IMR-90 (cell line): ENCODE measurements at regions not wholly inside any gene's neighbourhood (a gene's known extent, or its start where the extent isn't known, plus 50 kb on each side); places are given as distances from the start of the nearest gene placed in this dataset.

Source experiments
- ATAC-seq: fragments of 200-7000 bp; cut with Tn5 transposase; 2 replicates; pipeline ENCODE4 v1.9.1; 2020; ENCODE audit warnings: low read depth, mild to moderate bottlenecking, moderate library complexity
- BruUV-seq: library from RNA; stranded (reverse); fragments of 400-500 nt; replicated peaks from 2 replicates; lab custom pipeline; 2021; lab: Mats Ljungman, UMichigan
- CTCF ChIA-PET: fragments of 300-600 bp; formaldehyde crosslinking; extraction: SDS; loops from one replicate; lab custom pipeline; 2021; ENCODE audit warnings: antibody characterized with exemption; lab: Yijun Ruan, JAX
- POLR2A ChIA-PET: fragments of 300-600 bp; sonication (Branson Sonifier 250); formaldehyde crosslinking; loops from one replicate; lab custom pipeline; 2022; ENCODE audit warnings: antibody characterized with exemption; ENCODE audit not compliant: unreplicated experiment; lab: Charles Lee
- DNase-seq: peaks from one replicate; pipeline ENCODE4 v3.0.0; 2013
- H2AFZ ChIP-seq: replicated peaks from 2 replicates; pipeline ENCODE3; 2013; ENCODE audit warnings: low read length, mild to moderate bottlenecking; ENCODE audit not compliant: poor library complexity
- H2AK5ac ChIP-seq: 2 replicates; pipeline ENCODE4 v1.6.1; 2013; ENCODE audit warnings: low read depth, low read length, inconsistent platforms
- H2AK9ac ChIP-seq: replicated peaks from 2 replicates; pipeline ENCODE3; 2013; ENCODE audit warnings: mild to moderate bottlenecking, low read depth, low read length, moderate library complexity; ENCODE audit not compliant: poor library complexity
- H2BK120ac ChIP-seq: 2 replicates; pipeline ENCODE4 v1.6.1; 2013; ENCODE audit warnings: low read depth, low read length, inconsistent platforms
- H2BK15ac ChIP-seq: 3 replicates; pipeline ENCODE4 v1.6.1; 2013; ENCODE audit warnings: low read depth, low read length, inconsistent platforms
- H2BK20ac ChIP-seq: 2 replicates; pipeline ENCODE4 v1.6.1; 2013; ENCODE audit warnings: low read depth, mild to moderate bottlenecking, inconsistent platforms, low read length, moderate library complexity
- H2BK5ac ChIP-seq: 2 replicates; pipeline ENCODE4 v1.6.1; 2013; ENCODE audit warnings: mild to moderate bottlenecking, low read depth, low read length, inconsistent platforms; ENCODE audit not compliant: poor library complexity, severe bottlenecking
- H3K14ac ChIP-seq: replicated peaks from 2 replicates; pipeline ENCODE4 v1.6.1; 2013; ENCODE audit warnings: low read depth, low read length, inconsistent platforms
- H3K18ac ChIP-seq: 2 replicates; pipeline ENCODE4 v1.6.1; 2013; ENCODE audit warnings: low read depth, low read length, control low read depth
- H3K23ac ChIP-seq: 2 replicates; pipeline ENCODE4 v1.6.1; 2013; ENCODE audit warnings: low read depth, low read length, inconsistent platforms
- H3K27ac ChIP-seq: 2 replicates; pipeline ENCODE4 v1.5.1; 2013; ENCODE audit warnings: mild to moderate bottlenecking, control low read depth, low read length; ENCODE audit not compliant: insufficient read depth
- H3K27me3 ChIP-seq: 2 replicates; pipeline ENCODE4 v1.6.1; 2013; ENCODE audit warnings: low read length; ENCODE audit not compliant: control insufficient read depth, insufficient read depth
- H3K36me3 ChIP-seq: 2 replicates; pipeline ENCODE4 v1.6.1; 2013; ENCODE audit warnings: low read length, mixed read lengths; ENCODE audit not compliant: control insufficient read depth, insufficient read depth
- H3K4ac ChIP-seq: 2 replicates; pipeline ENCODE4 v1.6.1; 2013; ENCODE audit warnings: low read depth, low read length, inconsistent platforms
- H3K4me1 ChIP-seq: 2 replicates; pipeline ENCODE4 v1.6.1; 2013; ENCODE audit warnings: low read length, mixed read lengths; ENCODE audit not compliant: control insufficient read depth, insufficient read depth
- H3K4me2 ChIP-seq: 2 replicates; pipeline ENCODE4 v1.6.1; 2013; ENCODE audit warnings: low read depth, mild to moderate bottlenecking, control low read depth, low read length, moderate library complexity
- H3K4me3 ChIP-seq: 2 replicates; pipeline ENCODE4 v1.5.1; 2013; ENCODE audit warnings: low read depth, mild to moderate bottlenecking, control low read depth, low read length, moderate library complexity; ENCODE audit not compliant: insufficient read depth
- H3K56ac ChIP-seq: 2 replicates; pipeline ENCODE4 v1.6.1; 2013; ENCODE audit warnings: low read length, inconsistent platforms; ENCODE audit not compliant: insufficient read depth; ENCODE audit errors: extremely low read depth
- H3K79me1 ChIP-seq, 2 experiments: 2 replicates each; pipeline ENCODE4 v1.6.1; 2013; ENCODE audit warnings: low read length in 2 of 2, inconsistent platforms in 1 of 2, low read depth in 1 of 2
- H3K9ac ChIP-seq: 2 replicates; pipeline ENCODE4 v1.6.1; 2013; ENCODE audit warnings: low read depth, low read length, control low read depth
- H3K9me1 ChIP-seq: 2 replicates; pipeline ENCODE4 v1.6.1; 2013; ENCODE audit warnings: low read length, inconsistent platforms; ENCODE audit not compliant: insufficient read depth
- H3K9me3 ChIP-seq: 2 replicates; pipeline ENCODE4 v1.6.1; 2013; ENCODE audit warnings: low read length; ENCODE audit not compliant: control insufficient read depth, insufficient read depth
- H4K20me1 ChIP-seq: 2 replicates; pipeline ENCODE4 v1.6.1; 2013; ENCODE audit warnings: low read length, inconsistent platforms; ENCODE audit not compliant: insufficient read depth
- H4K5ac ChIP-seq: 2 replicates; pipeline ENCODE4 v1.6.1; 2013; ENCODE audit warnings: mild to moderate bottlenecking, low read depth, low read length, control low read depth
- H4K8ac ChIP-seq, 2 experiments: 2 replicates each; pipeline ENCODE4 v1.6.1; 2013; ENCODE audit warnings: low read depth in 2 of 2, low read length in 2 of 2, control low read depth in 1 of 2, inconsistent platforms in 1 of 2
- H4K91ac ChIP-seq: 2 replicates; pipeline ENCODE4 v1.6.1; 2013; ENCODE audit warnings: low read depth, low read length, inconsistent platforms; ENCODE audit not compliant: insufficient read depth
- BHLHE40 ChIP-seq: fragments of 150-350 bp; IDR thresholded peaks from 2 replicates; pipeline ENCODE4 v1.6.1; 2016; ENCODE audit warnings: mild to moderate bottlenecking, low read depth, low read length
- CEBPB ChIP-seq: IDR thresholded peaks from 2 replicates; pipeline ENCODE4 v1.6.1; 2012; ENCODE audit warnings: low read depth, low read length, improper control_type of control experiment
- FOS ChIP-seq: fragments of 150-350 bp; IDR thresholded peaks from 2 replicates; pipeline ENCODE4 v1.6.1; 2016; ENCODE audit warnings: low read depth, low read length
- MXI1 ChIP-seq: IDR thresholded peaks from 2 replicates; pipeline ENCODE4 v1.6.1; 2012; ENCODE audit warnings: low read depth, mild to moderate bottlenecking, low read length, moderate library complexity, borderline replicate concordance
- NFE2L2 ChIP-seq: fragments of 150-350 bp; IDR thresholded peaks from 2 replicates; pipeline ENCODE4 v1.6.1; 2016; ENCODE audit warnings: low read depth, mild to moderate bottlenecking, low read length
- POLR2A ChIP-seq: IDR thresholded peaks from 2 replicates; pipeline ENCODE4 v1.6.1; 2012; ENCODE audit warnings: mild to moderate bottlenecking, low read depth, low read length
- RCOR1 ChIP-seq: IDR thresholded peaks from 2 replicates; pipeline ENCODE4 v1.6.1; 2012; ENCODE audit warnings: mild to moderate bottlenecking, low read length, improper control_type of control experiment; ENCODE audit not compliant: insufficient replicate concordance
- SMC3 ChIP-seq: fragments of 150-350 bp; IDR thresholded peaks from 2 replicates; pipeline ENCODE4 v1.6.1; 2016; ENCODE audit warnings: low read depth, mild to moderate bottlenecking, antibody characterized with exemption, low read length, moderate library complexity
- WGBS, 2 experiments: methylation state at CpG; one replicate each; pipeline versions ENCODE4 v1.1.5 to v1.1.7; 2013; ENCODE audit warnings: missing lambda C conversion rate in 2 of 2; ENCODE audit not compliant: insufficient read length in 1 of 2; ENCODE audit errors: extremely low coverage in 2 of 2; 5-methylcytosine and 5-hydroxymethylcytosine counted together
- dilution Hi-C: fragments of 300-500 bp; cut with HindIII; formaldehyde crosslinking; loops from one replicate; pipeline ENCODE4 v1.14.3; 2018; ENCODE audit warnings: low sequenced_read_pairs; ENCODE audit not compliant: unreplicated experiment
- in situ Hi-C: fragments of 300-500 bp; cut with MboI; formaldehyde crosslinking; loops from 3 replicates; pipeline ENCODE4 v1.14.3; 2019; ENCODE audit warnings: low sequenced_read_pairs, inconsistent platforms, mixed read lengths
- intact Hi-C: fragments of 100-400 bp; cut with micrococcal nuclease; formaldehyde crosslinking; loops from 2 replicates; pipeline ENCODE4 v1.10.0; 2022
- TF ChIP-seq, protein P1 (sequence below): conservative IDR thresholded peaks from 2 replicates; pipeline ENCODE4 v1.5.1; 2012; ENCODE audit warnings: mild to moderate bottlenecking, low read depth, low read length, improper control_type of control experiment

- no peaks in the 10 kb centered on the region for H4K20me1 ChIP-seq
- H2BK15ac ChIP-seq = no peak overlapping the region
- H3K14ac ChIP-seq = no peak overlapping the region
- in situ Hi-C loops = no loop called here
- H3K9me3 ChIP-seq = no peaks in the 10 kb centered on the region
- no peak overlapping the region for H3K4me3 ChIP-seq
- no peak overlapping the region for H3K56ac ChIP-seq
- no TSS peak for BruUV-seq
- H4K5ac ChIP-seq = no peak overlapping the region
- no peak overlapping the region for H2BK5ac ChIP-seq
- H3K18ac ChIP-seq = no peak overlapping the region
- no peak overlapping the region for H4K91ac ChIP-seq
- dilution Hi-C loops = no loop called here
- H3K9me1 ChIP-seq = no peaks in the 10 kb centered on the region
- no peak overlapping the region for H2BK120ac ChIP-seq
- H3K4me1 ChIP-seq = no peaks in the 10 kb centered on the region
- no peak overlapping the region for H3K27ac ChIP-seq
- TF ChIP-seq, protein P1, sequence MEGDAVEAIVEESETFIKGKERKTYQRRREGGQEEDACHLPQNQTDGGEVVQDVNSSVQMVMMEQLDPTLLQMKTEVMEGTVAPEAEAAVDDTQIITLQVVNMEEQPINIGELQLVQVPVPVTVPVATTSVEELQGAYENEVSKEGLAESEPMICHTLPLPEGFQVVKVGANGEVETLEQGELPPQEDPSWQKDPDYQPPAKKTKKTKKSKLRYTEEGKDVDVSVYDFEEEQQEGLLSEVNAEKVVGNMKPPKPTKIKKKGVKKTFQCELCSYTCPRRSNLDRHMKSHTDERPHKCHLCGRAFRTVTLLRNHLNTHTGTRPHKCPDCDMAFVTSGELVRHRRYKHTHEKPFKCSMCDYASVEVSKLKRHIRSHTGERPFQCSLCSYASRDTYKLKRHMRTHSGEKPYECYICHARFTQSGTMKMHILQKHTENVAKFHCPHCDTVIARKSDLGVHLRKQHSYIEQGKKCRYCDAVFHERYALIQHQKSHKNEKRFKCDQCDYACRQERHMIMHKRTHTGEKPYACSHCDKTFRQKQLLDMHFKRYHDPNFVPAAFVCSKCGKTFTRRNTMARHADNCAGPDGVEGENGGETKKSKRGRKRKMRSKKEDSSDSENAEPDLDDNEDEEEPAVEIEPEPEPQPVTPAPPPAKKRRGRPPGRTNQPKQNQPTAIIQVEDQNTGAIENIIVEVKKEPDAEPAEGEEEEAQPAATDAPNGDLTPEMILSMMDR = no peak
- no peak for TF ChIP-seq POLR2A
- TF ChIP-seq MXI1 = no peak
- TF ChIP-seq RCOR1 = no peak
- TF ChIP-seq NFE2L2 = no peak
- TF ChIP-seq CEBPB = no peak
- TF ChIP-seq FOS = no peak
- no peak for TF ChIP-seq BHLHE40
- no peak for TF ChIP-seq SMC3
- H2BK20ac ChIP-seq = no peak overlapping the region
- no peak overlapping the region for H3K4me2 ChIP-seq
- WGBS, 2 experiments = no CpG with 5 or more reads among the region's 1 CpG
- no peak overlapping the region for H3K9ac ChIP-seq
- ChIA-PET POLR2A (no interaction called here), CTCF (no interaction called here)
- H3K23ac ChIP-seq = no peak overlapping the region
- H4K8ac ChIP-seq = no peak overlapping the region
- intact Hi-C loops = no loop called here
- H2AK5ac ChIP-seq = no peak overlapping the region
- H2AK9ac ChIP-seq = no peak overlapping the region
- ATAC-seq = no peak
- H2AFZ ChIP-seq = no peak overlapping the region
- no peak for DNase-seq
- H3K36me3 ChIP-seq = no peaks in the 10 kb centered on the region
- H3K27me3 ChIP-seq = no peaks in the 10 kb centered on the region
- H3K4ac ChIP-seq = no peak overlapping the region
- H3K79me1 ChIP-seq = no peaks in the 10 kb centered on the region
Measured at GRCh38 chr1:194825382-194825781, 1639.0 kb upstream of the B3GALT2 start.
